Fibroblast of lung (primary cell): ENCODE measurements at regions not wholly inside any gene's neighbourhood (a gene's known extent, or its start where the extent isn't known, plus 50 kb on each side); places are given as distances from the start of the nearest gene placed in this dataset.

Source experiments
- EZH2 ChIP-seq: IDR thresholded peaks from 2 replicates; pipeline ENCODE4 v1.5.1; 2012; ENCODE audit warnings: low read length, control low read depth, mild to moderate bottlenecking; ENCODE audit errors: missing control alignments
- TF ChIP-seq, protein P1 (sequence below), 2 donors: IDR thresholded peaks in 1 of 2; conservative IDR thresholded peaks in 1 of 2; 1 replicate in 1 of 2; 2 replicates in 1 of 2; pipeline ENCODE4 v1.5.1; 2011 to 2012; ENCODE audit warnings: low read length in 2 of 2, control low read depth in 1 of 2, inconsistent platforms in 1 of 2, low read depth in 1 of 2, mild to moderate bottlenecking in 1 of 2

DNA sequence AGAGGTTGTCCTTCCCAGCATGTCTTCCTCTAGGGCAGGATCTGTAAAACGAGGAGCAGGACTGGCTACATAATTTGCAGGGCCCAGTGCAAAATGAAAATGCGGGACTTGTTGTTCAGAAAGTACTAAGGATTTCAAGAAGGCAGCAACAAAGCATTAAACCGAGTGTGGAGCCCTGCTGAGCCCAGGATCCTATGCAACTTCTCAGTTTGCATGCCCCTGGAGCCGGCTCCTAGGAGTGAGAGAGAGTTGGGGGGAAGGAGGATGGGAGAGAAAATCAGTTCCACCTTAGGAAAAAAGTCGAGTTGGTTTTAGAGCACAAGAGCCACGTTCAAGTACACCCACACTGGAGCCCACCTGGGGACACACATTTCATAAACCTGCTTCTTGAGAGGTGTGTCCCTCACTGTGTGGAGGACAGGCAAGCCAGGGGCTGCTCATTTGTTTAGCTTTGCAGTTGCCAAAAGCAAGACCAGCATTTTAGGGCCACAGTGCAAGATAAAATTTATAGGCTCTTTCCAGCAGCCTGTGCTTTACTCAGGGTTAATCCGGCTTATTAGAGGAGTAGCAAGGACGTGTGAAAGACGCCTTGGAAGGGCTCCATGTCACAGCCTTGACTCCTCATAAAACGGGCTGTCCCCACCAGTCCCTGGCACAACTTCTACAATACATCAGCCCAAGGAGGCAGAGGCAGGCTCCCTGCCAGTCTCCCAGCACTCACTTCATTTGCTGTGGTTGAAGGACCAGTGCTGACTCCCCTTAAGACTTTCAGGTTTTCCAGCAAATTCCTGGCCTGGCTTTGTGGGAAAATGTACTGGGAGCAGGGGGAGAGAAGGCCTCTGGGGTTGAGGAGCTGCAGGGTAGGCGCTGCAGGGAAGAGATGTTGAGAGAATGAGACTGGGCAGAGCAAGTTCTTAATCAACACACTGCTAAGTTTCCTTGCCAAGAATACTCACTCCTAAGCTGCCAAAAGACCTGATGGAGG lies 159.7 kb upstream of the SEMA6A start:
- TF ChIP-seq, protein P1, sequence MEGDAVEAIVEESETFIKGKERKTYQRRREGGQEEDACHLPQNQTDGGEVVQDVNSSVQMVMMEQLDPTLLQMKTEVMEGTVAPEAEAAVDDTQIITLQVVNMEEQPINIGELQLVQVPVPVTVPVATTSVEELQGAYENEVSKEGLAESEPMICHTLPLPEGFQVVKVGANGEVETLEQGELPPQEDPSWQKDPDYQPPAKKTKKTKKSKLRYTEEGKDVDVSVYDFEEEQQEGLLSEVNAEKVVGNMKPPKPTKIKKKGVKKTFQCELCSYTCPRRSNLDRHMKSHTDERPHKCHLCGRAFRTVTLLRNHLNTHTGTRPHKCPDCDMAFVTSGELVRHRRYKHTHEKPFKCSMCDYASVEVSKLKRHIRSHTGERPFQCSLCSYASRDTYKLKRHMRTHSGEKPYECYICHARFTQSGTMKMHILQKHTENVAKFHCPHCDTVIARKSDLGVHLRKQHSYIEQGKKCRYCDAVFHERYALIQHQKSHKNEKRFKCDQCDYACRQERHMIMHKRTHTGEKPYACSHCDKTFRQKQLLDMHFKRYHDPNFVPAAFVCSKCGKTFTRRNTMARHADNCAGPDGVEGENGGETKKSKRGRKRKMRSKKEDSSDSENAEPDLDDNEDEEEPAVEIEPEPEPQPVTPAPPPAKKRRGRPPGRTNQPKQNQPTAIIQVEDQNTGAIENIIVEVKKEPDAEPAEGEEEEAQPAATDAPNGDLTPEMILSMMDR (conservative IDR thresholded peaks at IDR 0.05 in 1 of 2, IDR thresholded peaks at IDR 0.05 in 1 of 2; ENCODE audit: low read depth in 1 of 2, low read length in 2 of 2): no peak
- no peak for TF ChIP-seq EZH2
